ENCODE measurements at regions not wholly inside any gene's neighbourhood (a gene's known extent, or its start where the extent isn't known, plus 50 kb on each side); places are given as distances from the start of the nearest gene placed in this dataset.

DNA sequence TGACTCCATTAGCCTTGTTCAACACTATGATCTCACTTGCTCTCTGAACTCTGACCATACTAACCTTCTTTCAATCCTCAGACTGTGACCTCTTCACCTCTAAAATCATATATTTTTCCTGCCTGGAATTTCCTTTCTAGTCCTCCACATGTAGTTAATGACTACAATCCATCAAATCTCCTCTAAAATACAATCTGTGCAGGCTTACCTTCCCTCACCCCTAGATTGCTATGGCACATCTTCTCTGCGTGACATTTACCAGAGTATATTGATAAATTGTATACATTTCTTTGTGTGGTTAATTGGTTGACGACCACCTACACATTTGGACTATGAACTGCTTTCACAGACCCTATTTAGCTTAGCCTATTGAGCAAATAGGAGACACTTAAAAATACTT, 1330.2 kb upstream of the TENM4 start:
- no peak overlapping the region for H3K27ac ChIP-seq (ENCODE audit: control insufficient read depth, insufficient read depth)

More for the DNA sequence above, 1330.2 kb upstream of the TENM4 start:
- Histone ChIP-seq H3K79me2 (ENCODE audit: control insufficient read depth, insufficient read depth, low read length) (no peaks in the 10 kb centered on the region), H3K27me3 (replicated peaks in 1 of 2; ENCODE audit: control insufficient read depth in 2 of 2, insufficient read depth in 2 of 2, low read length in 1 of 2) (no peaks in the 10 kb centered on the region), H3K9me3 (replicated peaks; ENCODE audit: control insufficient read depth, insufficient read depth, low read length) (no peaks in the 10 kb centered on the region), H3K4me3 (no peak overlapping the region), H3K4me1 (ENCODE audit: control insufficient read depth, insufficient read depth, low read length) (no peaks in the 10 kb centered on the region), H3K9ac (ENCODE audit: control insufficient read depth, insufficient read depth, low read length) (no peak overlapping the region), H4K20me1 (ENCODE audit: control insufficient read depth, insufficient read depth) (no peaks in the 10 kb centered on the region), H2AFZ (ENCODE audit: control insufficient read depth, low read depth, low read length) (no peak overlapping the region), H3K4me2 (ENCODE audit: control insufficient read depth, insufficient read depth) (no peak overlapping the region), H3K36me3 (ENCODE audit: control insufficient read depth in 2 of 2, insufficient read depth in 2 of 2, low read length in 1 of 2) (no peaks in the 10 kb centered on the region)
- intact Hi-C loops (cut with micrococcal nuclease; ENCODE audit: unreplicated experiment): no loop called here
- no peak for ATAC-seq
- ChIA-PET POLR2A (no interaction called here), RAD21 (ENCODE audit: unreplicated experiment) (no interaction called here), SMC1A (ENCODE audit: uncharacterized antibody, unreplicated experiment) (no interaction called here), CTCF (no interaction called here)
- WGBS (ENCODE audit: insufficient coverage, insufficient replicate concordance, low lambda C conversion rate, missing lambda C conversion rate): 0% methylated on average over 2 of the region's 2 CpGs
- FAIRE-seq: no peak
- no TSS peak for BruUV-seq (replicated peaks)
- DNase-seq (ENCODE audit: low read depth, low spot score): no peak
- in situ Hi-C loops (cut with MboI): no loop called here
- TF ChIP-seq ZZZ3 (IDR thresholded peaks at IDR 0.05; ENCODE audit: control insufficient read depth, insufficient read length, low read depth) (no peak), NR2F1 (conservative IDR thresholded peaks at IDR 0.05) (no peak), KLF5 (IDR thresholded peaks at IDR 0.05; ENCODE audit: partially characterized antibody) (no peak)
- TF ChIP-seq, protein P1, sequence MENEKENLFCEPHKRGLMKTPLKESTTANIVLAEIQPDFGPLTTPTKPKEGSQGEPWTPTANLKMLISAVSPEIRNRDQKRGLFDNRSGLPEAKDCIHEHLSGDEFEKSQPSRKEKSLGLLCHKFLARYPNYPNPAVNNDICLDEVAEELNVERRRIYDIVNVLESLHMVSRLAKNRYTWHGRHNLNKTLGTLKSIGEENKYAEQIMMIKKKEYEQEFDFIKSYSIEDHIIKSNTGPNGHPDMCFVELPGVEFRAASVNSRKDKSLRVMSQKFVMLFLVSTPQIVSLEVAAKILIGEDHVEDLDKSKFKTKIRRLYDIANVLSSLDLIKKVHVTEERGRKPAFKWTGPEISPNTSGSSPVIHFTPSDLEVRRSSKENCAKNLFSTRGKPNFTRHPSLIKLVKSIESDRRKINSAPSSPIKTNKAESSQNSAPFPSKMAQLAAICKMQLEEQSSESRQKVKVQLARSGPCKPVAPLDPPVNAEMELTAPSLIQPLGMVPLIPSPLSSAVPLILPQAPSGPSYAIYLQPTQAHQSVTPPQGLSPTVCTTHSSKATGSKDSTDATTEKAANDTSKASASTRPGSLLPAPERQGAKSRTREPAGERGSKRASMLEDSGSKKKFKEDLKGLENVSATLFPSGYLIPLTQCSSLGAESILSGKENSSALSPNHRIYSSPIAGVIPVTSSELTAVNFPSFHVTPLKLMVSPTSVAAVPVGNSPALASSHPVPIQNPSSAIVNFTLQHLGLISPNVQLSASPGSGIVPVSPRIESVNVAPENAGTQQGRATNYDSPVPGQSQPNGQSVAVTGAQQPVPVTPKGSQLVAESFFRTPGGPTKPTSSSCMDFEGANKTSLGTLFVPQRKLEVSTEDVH (IDR thresholded peaks at IDR 0.05; ENCODE audit: low read depth, partially characterized antibody): no peak
- TF ChIP-seq, protein P2, sequence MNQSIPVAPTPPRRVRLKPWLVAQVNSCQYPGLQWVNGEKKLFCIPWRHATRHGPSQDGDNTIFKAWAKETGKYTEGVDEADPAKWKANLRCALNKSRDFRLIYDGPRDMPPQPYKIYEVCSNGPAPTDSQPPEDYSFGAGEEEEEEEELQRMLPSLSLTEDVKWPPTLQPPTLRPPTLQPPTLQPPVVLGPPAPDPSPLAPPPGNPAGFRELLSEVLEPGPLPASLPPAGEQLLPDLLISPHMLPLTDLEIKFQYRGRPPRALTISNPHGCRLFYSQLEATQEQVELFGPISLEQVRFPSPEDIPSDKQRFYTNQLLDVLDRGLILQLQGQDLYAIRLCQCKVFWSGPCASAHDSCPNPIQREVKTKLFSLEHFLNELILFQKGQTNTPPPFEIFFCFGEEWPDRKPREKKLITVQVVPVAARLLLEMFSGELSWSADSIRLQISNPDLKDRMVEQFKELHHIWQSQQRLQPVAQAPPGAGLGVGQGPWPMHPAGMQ (IDR thresholded peaks at IDR 0.05; ENCODE audit: borderline replicate concordance): no peak
